MCF 10A (cell line): ENCODE measurements at regions not wholly inside any gene's neighbourhood (a gene's known extent, or its start where the extent isn't known, plus 50 kb on each side); places are given as distances from the start of the nearest gene placed in this dataset.

ENCODE experiments used
- BruUV-seq: library from RNA; stranded (reverse); fragments of 400-500 nt; replicated peaks from 2 replicates; lab custom pipeline; 2021; lab: Mats Ljungman, UMichigan
- CTCF ChIA-PET: fragments of 300-600 bp; sonication (Branson Sonifier 250); formaldehyde crosslinking; extraction: SDS; loops from one replicate; lab custom pipeline; 2021; ENCODE audit warnings: antibody characterized with exemption, inconsistent platforms; lab: Yijun Ruan, JAX
- POLR2A ChIA-PET: fragments of 300-600, 350-650 bp; sonication (Branson Sonifier 250); formaldehyde crosslinking; extraction: SDS; loops from one replicate; lab custom pipeline; 2020; ENCODE audit warnings: antibody characterized with exemption, inconsistent platforms; lab: Yijun Ruan, JAX
- DNase-seq: peaks from one replicate; pipeline ENCODE4 v3.0.0-alpha.2; 2018; ENCODE audit not compliant: unreplicated experiment
- H3K27ac Mint-ChIP-seq: one replicate; pipeline ENCODE4 v1.8.0; 2022; ENCODE audit warnings: mild to moderate bottlenecking, low read depth, mixed read lengths; ENCODE audit not compliant: unreplicated experiment
- H3K27me3 Mint-ChIP-seq: one replicate; pipeline ENCODE4 v1.8.0; 2022; ENCODE audit warnings: mixed read lengths; ENCODE audit not compliant: insufficient read depth, unreplicated experiment
- H3K36me3 Mint-ChIP-seq: one replicate; pipeline ENCODE4 v1.8.0; 2022; ENCODE audit warnings: mild to moderate bottlenecking, moderate library complexity, mixed read lengths; ENCODE audit not compliant: insufficient read depth, unreplicated experiment
- H3K4me1 Mint-ChIP-seq: one replicate; pipeline ENCODE4 v1.8.0; 2022; ENCODE audit warnings: mixed read lengths; ENCODE audit not compliant: insufficient read depth, unreplicated experiment
- H3K4me3 Mint-ChIP-seq: one replicate; pipeline ENCODE4 v1.8.0; 2022; ENCODE audit warnings: mild to moderate bottlenecking, moderate library complexity, mixed read lengths; ENCODE audit not compliant: unreplicated experiment
- H3K9me3 Mint-ChIP-seq: one replicate; pipeline ENCODE4 v1.8.0; 2022; ENCODE audit warnings: mixed read lengths; ENCODE audit not compliant: unreplicated experiment
- intact Hi-C: fragments of 100-400 bp; cut with micrococcal nuclease; formaldehyde crosslinking; loops from 2 replicates; pipeline ENCODE4 v1.14.1; 2022
- TF ChIP-seq, protein P1 (sequence below): fragments of 200-600 bp; IDR thresholded peaks from one replicate; pipeline ENCODE4 v1.8.0; 2022; ENCODE audit warnings: antibody characterized with exemption, mild to moderate bottlenecking; ENCODE audit not compliant: unreplicated experiment

DNA sequence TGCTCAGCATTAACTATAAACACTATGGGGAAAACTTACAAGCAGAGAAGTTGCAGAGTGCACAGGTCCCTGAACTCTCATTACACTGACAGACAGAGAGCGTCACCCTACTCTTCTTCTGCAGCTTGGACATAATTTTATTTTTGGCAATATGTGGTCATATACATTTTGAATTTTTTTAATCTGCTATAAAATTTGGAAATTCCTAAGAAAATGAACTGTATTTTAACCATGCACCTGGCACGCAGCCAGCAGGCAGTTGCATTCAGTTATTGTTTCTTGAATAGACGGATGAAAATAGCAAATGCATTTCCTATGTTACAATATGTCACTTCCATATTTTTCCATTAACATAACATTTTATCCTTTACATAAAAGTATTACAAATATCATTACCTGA lies 100.2 kb downstream of the SLC25A46 start:
- no peak overlapping the region for H3K4me3 Mint-ChIP-seq
- no peak overlapping the region for H3K27ac Mint-ChIP-seq
- ChIA-PET CTCF (no interaction called here), POLR2A (interaction anchor here (1.1 kb wide), 1 partner anchor 14 kb away, joined by 3 read pairs; no protein-coding TSS in a partner anchor)
- TF ChIP-seq, protein P1, sequence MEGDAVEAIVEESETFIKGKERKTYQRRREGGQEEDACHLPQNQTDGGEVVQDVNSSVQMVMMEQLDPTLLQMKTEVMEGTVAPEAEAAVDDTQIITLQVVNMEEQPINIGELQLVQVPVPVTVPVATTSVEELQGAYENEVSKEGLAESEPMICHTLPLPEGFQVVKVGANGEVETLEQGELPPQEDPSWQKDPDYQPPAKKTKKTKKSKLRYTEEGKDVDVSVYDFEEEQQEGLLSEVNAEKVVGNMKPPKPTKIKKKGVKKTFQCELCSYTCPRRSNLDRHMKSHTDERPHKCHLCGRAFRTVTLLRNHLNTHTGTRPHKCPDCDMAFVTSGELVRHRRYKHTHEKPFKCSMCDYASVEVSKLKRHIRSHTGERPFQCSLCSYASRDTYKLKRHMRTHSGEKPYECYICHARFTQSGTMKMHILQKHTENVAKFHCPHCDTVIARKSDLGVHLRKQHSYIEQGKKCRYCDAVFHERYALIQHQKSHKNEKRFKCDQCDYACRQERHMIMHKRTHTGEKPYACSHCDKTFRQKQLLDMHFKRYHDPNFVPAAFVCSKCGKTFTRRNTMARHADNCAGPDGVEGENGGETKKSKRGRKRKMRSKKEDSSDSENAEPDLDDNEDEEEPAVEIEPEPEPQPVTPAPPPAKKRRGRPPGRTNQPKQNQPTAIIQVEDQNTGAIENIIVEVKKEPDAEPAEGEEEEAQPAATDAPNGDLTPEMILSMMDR, result no peak
- no peaks in the 10 kb centered on the region for H3K36me3 Mint-ChIP-seq
- intact Hi-C loops, result no loop called here
- DNase-seq, result no peak
- H3K27me3 Mint-ChIP-seq, result no peaks in the 10 kb centered on the region
- H3K9me3 Mint-ChIP-seq, result peaks cover 8% of the 10 kb centered on the region
- no TSS peak for BruUV-seq
- peaks cover 14% of the 10 kb centered on the region for H3K4me1 Mint-ChIP-seq

DNA sequence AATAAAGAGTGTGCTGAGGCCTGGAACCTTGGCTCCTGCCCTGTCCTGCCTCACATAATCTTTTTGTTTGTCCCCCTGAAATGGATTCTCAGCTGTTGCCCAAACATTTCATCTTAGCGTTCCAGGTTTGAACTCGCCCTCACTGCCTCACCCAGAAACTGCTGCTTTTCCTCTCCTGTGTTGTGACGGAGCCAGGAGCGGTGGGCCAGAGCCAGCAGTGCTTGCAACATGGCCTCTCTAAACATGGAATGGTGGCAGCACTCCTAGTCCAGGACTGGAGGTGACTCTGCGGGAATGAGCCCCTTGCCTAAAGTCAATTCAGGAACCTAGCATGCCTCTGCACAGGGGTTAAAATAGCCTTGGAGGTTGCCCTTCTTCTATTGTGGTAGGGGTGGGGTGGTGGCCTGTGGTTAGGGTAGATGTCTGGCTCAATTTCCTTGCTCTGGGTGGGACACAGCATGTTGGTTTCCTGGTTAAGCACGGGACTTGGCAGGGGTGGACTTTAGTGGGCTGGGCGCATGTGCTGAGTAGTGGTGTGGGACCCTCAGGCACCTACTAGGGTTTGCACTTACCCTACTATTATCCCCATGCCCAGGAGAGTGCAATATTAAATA lies 101.6 kb downstream of the SLC25A46 start:
- TF ChIP-seq, protein P1, result no peak
- no peaks in the 10 kb centered on the region for H3K27me3 Mint-ChIP-seq
- ChIA-PET POLR2A (interaction anchor here (1.1 to 2.2 kb wide), 2 partner anchors 13 to 24 kb away, joined by 3 to 8 read pairs; no protein-coding TSS in a partner anchor), CTCF (no interaction called here)
- peaks cover 5% of the 10 kb centered on the region for H3K9me3 Mint-ChIP-seq
- intact Hi-C loops, result no loop called here
- DNase-seq, result no peak
- H3K4me3 Mint-ChIP-seq, result no peak overlapping the region
- no peaks in the 10 kb centered on the region for H3K36me3 Mint-ChIP-seq
- peaks cover 14% of the 10 kb centered on the region for H3K4me1 Mint-ChIP-seq
- H3K27ac Mint-ChIP-seq, result peak overlapping the region; percentile 73
- BruUV-seq, result no TSS peak

DNA sequence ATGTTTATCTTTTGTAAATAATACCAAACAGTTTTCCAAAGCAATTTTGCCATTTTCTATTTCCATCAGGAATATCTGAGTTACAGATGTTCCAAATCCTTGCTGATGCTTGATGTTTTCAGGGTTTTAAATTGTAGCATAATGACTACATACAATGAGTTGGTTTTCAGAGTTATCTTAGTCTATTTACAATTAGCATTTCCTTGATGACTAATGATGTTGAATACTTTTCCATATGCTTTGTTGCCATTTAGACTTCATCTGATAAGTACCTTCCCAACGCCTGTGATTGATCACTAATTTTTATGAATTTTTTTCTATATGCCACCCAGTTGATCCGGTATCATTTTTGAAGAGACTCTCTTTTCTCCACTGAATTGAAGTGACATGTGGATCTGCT lies 102.3 kb downstream of the SLC25A46 start:
- no peaks in the 10 kb centered on the region for H3K9me3 Mint-ChIP-seq
- H3K4me1 Mint-ChIP-seq, result peaks cover 14% of the 10 kb centered on the region
- ChIA-PET CTCF (no interaction called here), POLR2A (interaction anchor here (2.2 kb wide), 1 partner anchor 24 kb away, joined by 8 read pairs; no protein-coding TSS in a partner anchor)
- intact Hi-C loops, result no loop called here
- H3K36me3 Mint-ChIP-seq, result no peaks in the 10 kb centered on the region
- H3K27ac Mint-ChIP-seq, result peak overlapping the region; percentile 73
- TF ChIP-seq, protein P1, result no peak
- DNase-seq, result no peak
- H3K4me3 Mint-ChIP-seq, result no peak overlapping the region
- H3K27me3 Mint-ChIP-seq, result no peaks in the 10 kb centered on the region
- no TSS peak for BruUV-seq

DNA sequence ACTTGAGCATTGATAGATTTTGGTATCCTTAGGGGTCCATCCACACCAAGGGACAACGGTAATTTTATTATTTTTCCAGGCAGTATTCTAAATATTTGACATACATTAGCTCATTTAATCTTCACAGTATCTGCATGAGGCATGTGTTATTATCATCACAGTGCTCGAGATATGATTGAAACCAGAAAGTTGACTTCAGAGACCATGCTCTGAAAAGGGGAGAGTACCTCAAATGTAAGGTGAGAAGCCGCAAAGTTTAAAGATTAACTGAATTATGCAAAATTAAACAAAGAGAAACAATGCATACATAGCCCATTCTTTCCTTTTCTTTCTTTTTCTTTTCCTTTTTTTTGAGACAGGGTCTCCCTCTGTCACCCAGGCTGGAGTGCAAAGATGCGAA lies 104.1 kb downstream of the SLC25A46 start:
- H3K27ac Mint-ChIP-seq, result no peak overlapping the region

More for the DNA sequence above, 104.1 kb downstream of the SLC25A46 start:
- Mint-ChIP-seq H3K4me3 (no peak overlapping the region), H3K36me3 (no peaks in the 10 kb centered on the region), H3K9me3 (no peaks in the 10 kb centered on the region), H3K4me1 (peaks cover 21% of the 10 kb centered on the region), H3K27me3 (no peaks in the 10 kb centered on the region)
- intact Hi-C loops, result no loop called here
- CTCF ChIA-PET, result no interaction called here
- TF ChIP-seq, protein P1, result no peak
- no peak for DNase-seq
- POLR2A ChIA-PET, result interaction anchor here (0.8 kb wide), 1 partner anchor 9 kb away, joined by 3 read pairs; no protein-coding TSS in a partner anchor
- no TSS peak for BruUV-seq
